Stimulated activated naive CD8-positive, alpha-beta T cell treated with anti-CD3 and anti-CD28 coated beads, Interleukin-15, Interleukin-2, amounts not matched to agents 100 U/mL and 50 U/mL, for 24 hours (primary cell): ENCODE measurements at regions not wholly inside any gene's neighbourhood (a gene's known extent, or its start where the extent isn't known, plus 50 kb on each side); places are given as distances from the start of the nearest gene placed in this dataset.
"Not testable (repeated sequence)": the region's sequence is repeated elsewhere in the genome, so short reads cannot be mapped to it uniquely, and the experiment has no call there.

ENCODE experiments used
- ATAC-seq: fragments of 150-1000 bp; cut with Tn5 transposase; one replicate; pipeline ENCODE4 v1.10.0; 2021
- DNase-seq: peaks from one replicate; pipeline ENCODE4 v3.0.0; 2021

DNA sequence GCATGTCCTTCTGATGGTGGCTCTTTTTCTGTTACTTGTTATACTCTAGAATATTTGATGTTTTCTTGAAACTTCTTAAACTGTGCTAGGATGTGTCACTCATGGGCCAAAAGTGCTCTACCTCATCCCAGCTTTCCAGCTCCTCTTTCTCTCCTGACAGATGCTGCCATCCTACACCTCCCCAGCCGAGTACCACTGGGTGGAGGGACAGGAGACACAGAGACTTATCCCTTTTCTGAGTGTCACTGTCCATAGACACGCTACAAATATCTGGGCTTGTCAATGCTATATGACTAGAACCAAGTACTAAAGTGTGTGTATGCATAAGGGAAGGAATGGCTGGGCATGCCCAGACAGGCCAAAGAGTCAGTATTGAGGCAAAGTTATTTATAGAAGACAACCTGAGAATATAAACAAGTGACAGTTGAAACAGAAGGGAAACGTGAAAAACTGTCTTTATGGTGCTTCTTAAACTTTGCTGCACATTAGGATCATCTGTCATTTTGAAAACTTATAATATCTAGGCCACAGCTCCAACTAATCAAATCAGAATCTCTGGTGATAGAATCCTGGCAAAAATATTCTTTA lies 188.0 kb downstream of the CARTPT start:
- DNase-seq (no peak), ATAC-seq (no peak)

DNA sequence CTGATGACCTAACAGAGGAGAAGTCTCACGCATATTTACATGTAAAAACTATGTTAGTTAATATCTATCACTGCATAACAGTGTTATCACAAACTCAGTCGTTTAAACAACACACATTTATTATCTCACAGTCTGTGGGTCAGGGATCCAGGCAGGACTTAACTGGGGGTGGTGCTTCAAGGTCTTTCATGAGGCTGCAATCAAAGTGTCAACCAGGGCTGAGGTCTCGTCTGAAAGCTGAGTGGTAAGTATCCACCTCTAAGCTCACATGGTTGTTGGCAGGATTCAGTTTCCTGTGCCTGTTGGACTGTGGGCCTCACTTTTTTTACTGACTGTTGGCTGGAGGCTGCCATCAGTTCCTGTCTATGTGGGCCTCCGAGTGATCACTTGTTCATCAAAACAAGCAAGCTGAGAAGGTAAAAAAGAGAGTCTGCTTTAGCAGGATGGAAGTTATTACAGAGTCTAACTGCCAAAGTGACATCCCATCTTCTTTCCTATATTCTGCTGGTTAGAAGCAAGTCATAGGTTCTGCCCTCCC lies 188.6 kb downstream of the CARTPT start:
- no peak for ATAC-seq
- no peak for DNase-seq

DNA sequence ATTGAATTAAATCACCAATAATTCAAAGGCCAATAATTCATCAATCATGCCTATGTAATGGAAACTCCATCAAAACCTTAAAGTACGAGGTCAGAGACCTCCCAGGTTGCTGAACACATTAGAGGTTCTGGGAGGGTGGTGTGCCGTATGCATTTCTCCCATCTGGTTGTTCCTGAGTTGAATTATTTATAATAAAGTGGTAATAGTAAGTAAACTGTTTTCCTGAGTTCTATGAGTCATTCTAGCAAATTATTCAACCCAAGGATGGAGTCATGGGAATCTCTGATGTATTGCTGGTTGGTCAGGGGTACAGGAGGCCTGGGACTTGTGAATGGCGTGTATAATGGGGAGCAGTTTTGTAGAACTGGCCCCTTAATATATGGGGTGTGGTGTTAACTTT lies 191.7 kb downstream of the CARTPT start:
- ATAC-seq (no peak), DNase-seq (no peak)

DNA sequence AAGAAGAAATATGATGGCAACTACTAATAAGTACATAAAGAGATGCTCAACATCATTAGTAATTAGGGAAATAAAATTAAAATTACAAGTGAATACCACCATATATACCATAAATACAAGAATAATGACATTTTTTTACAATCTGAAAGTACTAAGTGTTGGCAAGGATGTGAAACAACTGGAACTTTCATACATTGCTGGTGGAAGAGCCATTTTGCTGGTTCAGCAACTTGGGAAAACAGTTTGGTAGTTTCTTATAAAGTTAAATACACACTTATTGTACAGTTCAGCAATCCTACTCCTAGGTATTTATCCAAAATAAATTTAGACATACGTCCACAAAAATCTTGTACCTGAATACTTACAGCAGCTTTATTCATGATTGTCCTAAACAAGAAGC lies 192.9 kb downstream of the CARTPT start:
- ATAC-seq (no peak), DNase-seq (no peak)

DNA sequence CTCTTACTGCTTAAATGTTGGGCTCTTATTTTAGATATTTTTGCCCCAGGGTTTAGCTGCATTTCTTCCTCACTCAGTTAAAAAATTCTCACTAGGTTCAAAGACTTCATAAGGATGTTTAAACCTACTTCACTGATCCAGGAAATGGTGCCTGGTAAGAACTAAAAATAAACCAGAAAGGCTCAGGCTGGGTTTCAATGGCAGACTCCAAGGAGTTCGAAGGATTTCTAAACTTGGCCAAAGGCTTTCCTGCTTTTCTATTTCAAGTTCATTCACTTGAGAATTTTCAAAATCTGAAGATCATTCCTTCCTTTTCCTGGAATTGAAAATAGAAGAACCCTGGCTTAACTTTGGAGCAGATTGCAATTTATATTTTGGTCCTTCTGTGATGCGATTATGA lies 193.0 kb upstream of the MAP1B start:
- no peak for ATAC-seq

DNA sequence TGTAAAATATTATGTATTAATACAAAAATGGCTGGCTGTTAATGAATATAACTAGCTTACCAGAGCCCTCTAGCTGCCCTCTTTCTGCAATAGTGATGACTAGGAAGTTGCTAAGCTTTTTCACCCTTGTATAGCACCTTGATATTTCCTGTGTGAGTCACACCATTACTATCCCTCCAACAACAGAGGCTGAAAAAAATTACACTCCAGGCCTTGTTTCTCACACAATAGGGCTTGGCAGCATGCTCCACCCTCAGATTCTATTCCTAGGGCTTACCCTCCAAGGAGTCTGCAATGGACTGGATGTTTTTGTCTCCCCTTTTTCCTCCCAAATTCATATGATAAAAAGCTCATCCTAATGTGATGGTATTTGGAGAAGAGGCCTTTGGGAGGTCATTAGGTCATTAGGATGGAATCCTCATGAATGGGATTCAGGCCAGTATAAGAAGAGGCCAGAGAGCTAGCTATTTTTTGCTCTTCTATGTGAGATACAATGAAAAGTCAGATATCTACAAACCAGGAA lies 184.6 kb upstream of the MAP1B start:
- ATAC-seq (no peak), DNase-seq (no peak)

More for the DNA sequence above, 193.0 kb upstream of the MAP1B start:
- DNase-seq, result no peak

DNA sequence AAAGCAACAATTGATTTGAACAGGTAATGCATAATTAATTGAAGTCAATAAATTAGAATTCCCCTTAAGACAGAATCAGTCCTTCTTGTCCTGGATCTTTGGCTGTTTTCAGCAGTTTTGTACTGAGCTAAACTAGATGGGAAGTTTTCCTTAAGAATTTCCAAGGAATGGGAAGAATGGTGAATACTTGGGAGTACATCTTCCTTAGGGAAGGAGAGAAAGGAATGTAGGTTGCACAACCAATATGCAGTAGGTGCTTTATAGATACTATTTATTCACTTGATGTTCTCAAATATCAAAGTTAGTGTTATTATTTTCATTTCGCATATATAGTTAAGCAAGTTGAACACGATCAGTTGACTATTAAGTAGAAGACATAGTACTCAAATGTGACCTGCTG lies 183.5 kb upstream of the MAP1B start:
- ATAC-seq (no peak), DNase-seq (no peak)

DNA sequence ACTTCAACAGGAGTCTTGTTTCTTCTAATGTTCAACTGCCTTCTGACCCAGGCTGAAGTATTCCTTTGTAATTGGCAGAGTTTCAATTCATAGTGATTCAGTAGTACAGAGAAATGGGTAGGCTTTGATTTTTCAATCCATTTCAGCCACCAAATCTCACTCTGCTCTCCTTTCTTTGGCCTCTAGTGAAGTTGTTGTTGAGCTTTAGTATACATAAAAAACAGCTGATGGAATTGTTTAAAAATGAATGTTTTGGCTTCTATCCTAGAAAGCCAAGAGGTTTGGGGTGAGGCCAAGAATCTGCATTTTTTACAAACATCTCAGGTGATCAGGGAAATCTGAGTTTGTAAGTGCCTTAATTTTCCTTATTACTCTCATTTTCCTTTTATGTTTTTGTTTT lies 182.9 kb upstream of the MAP1B start:
- ATAC-seq (no peak), DNase-seq (no peak)

DNA sequence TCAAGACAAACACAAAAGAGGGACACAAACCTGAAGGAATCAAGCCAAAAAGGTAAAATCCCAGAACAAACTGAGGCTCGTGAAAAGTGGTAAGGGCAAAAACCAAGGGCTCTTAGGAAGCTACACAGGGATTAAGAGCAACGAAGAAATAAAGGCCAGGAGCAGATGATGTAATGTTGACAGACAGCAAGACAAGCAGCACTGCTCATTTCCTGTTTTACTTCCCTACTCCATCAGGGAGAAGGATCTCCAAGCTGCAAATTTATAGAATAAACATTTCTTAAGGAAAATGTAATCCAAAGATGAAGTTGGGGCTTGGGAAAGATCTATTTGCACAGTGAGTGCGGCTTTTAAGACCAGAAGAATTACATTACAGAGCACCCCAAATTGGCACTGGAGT lies 182.3 kb upstream of the MAP1B start:
- no peak for DNase-seq
- ATAC-seq, result no peak

DNA sequence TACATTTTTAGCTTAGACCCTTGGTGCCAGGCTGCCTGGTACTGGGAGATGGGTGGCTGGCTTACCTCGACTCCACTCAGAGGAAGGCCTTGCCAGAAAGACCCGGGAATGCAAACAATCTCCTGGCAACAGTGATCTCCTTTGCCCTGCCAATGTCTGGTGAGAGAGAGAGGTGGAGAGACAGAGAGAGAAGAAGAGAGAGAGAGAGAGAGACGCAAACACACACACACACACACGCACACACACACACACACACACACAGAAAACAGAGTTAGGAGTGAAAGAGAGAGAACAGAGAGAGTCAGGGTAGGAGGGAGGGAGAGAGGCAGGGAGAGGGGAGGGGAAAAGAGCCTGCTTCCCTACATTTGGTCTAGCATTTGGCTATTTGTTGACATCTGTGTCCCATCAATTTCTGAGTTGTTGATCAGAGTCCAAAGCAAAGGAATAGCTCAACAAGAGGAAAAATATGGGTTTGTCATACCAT lies 181.6 kb upstream of the MAP1B start:
- ATAC-seq (no peak), DNase-seq (no peak)

DNA sequence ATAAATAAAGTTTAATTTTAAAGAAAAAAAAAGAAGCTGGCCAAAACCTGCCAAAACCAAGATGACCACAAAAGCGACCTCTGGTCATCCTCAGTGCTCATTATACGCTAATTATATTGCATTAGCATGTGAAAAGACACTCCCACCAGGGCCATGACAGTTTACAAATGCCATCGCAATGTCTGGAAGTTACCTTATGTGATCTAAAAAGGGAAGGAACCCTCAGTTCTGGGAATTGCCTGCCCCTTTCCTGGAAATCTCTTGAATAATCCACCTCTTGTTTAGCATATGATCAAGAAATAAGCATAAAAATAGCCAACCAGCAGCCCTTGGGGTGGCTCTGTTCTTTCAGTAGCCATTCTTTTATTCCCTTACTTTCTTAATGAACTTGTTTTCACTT lies 178.3 kb upstream of the MAP1B start:
- DNase-seq, result no peak
- no peak for ATAC-seq

DNA sequence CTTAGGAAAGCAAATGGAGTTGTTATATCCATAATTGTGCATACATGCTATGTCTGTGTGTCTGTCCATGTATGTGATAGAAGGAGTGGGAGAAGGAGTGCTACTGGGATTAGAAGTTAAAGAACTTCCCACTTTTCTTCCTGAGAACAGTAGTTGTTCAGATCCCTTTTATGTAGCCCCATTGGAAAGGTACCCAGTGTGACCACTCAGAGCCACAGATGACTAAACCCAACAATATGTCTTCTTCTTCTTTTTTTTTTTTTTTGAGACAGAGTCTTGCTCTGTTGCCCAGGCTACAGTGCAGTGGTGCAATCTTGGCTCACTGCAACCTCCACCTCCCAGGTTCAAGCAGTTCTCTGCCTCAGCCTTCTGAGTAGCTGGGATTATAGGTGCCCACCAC lies 176.7 kb upstream of the MAP1B start:
- DNase-seq, ATAC-seq: not testable (repeated sequence)

DNA sequence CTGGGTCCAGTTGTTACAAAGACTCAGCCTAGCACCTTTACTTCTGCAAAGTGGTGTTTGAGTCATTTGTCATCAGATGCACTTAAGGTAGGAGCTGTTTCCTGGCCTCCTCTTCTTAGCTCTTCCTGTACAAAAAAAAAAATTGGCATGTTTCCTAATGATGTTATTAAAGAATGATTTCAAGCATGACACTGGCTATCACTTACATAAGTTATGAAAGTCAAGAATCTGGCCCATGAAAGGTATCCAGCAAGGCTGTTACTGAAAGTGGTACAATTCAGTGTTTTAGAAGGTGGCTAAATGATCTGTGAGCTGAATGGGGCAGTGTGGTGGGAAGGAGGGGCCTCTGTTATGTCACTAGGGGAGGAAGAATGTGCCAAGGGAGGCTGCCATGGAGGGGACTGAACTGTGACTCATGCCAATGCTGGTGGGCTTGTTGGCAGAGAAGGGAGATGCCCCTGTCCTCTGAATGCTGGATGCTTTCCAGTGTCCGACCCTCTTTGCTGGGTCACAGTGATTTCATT lies 175.1 kb upstream of the MAP1B start:
- no peak for DNase-seq
- ATAC-seq, result no peak

DNA sequence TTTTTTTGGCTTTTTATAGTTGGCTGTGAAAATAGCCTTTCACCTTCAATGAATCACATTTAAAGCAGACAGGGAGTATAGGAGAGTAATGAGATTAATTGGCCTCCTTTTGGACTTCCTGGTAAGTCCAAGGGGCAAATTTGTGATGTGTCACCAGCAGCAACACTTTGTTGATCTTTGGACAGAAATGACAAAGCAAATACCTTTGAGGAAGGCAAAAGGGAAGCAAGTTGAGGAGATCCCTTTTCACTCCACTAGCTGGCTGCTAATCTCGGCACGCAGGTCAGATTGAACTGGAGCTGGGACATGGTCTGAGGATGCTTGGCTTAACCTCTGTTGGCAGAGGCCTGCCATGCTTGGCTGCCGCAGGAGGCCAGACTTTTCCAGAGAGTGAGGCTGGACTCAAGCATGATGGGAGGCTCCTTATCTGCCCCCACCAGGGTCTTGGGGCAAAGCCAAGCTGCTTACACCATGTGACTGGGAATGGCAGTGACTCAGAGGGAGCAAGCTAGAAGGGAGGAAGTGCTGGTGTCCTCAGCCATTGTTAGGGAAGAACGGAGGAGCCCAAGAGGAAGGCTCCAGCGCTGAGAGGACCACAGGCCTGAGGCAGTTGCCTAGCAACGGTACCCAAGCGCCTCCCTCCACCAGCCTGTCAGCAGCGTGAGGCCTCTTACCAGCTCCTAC lies 174.5 kb upstream of the MAP1B start:
- no peak for DNase-seq
- no peak for ATAC-seq

DNA sequence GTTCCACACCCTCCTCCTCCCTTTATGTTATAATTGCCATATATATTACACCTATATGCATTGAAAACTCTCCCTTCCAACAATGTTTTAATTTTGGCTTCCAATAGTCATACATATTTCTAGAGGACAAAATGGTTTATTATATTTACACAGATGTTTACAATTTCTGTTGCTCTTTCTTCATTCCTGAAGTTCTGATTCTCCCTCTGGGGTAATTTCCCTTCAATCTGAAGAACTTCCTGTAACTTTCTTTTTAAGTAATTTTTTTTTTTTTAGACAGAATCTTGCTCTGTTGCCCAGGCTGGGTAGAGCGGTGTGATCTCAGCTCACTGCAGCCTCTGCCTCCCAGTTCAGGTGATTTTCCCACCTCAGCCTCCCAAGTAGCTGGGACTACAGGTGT lies 173.0 kb upstream of the MAP1B start:
- DNase-seq (no peak), ATAC-seq (no peak)

DNA sequence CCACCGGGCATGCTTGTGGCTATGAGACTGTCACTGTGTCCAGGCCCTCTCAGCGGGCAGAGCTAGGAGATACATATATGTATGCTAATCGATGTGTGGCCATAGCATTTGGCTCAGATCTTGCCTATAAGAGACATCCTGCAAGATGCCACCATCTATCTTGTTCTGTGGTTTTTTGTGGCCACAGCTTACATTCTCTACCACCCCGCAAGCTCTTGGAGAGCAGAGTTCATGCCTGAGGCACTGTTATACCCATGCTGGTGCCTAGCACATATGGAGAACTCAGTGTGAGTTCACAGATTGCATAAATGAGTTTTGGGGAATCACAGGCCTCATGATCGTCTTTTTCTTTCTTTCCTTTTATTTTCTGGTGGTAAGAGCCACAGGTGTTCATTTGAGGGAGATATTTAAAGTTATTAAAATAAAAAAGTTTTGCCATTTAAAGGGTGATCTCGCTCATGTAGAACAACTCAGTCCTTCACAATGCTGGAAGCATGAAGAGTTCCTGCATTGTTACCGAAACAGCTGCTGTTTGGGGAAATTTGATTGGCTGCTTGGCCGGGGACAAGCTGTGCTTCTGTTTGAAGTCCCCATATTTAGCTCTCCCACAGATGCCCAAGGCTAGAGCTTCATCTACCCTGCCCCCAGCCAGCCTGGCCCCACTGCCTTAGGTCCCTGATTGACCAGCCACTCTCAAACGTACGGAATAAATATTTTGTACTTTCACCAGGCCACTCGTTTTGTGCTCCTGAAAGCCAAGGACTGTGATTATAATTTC lies 169.2 kb upstream of the MAP1B start:
- no peak for DNase-seq
- ATAC-seq, result no peak

DNA sequence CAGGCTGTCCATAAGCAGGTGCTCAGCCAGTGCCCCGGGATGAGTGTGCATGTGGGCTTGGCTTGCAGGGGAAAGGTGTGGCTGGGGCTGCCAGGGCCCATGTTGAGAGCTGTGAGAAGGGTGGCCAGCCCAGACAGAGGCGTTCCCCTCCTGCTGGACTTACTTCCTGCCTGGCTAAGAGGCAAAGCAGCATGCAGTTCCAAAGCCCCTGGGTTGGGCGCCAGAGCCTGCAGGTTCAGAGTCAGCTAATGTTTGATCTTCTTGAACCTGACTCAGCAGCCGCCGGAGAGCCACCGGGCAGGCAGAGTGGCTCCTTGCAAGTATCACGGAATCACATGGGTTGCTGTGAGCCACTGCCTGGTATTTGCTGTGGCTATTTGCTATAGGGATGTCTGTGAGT lies 168.4 kb upstream of the MAP1B start:
- DNase-seq, result no peak
- no peak for ATAC-seq

DNA sequence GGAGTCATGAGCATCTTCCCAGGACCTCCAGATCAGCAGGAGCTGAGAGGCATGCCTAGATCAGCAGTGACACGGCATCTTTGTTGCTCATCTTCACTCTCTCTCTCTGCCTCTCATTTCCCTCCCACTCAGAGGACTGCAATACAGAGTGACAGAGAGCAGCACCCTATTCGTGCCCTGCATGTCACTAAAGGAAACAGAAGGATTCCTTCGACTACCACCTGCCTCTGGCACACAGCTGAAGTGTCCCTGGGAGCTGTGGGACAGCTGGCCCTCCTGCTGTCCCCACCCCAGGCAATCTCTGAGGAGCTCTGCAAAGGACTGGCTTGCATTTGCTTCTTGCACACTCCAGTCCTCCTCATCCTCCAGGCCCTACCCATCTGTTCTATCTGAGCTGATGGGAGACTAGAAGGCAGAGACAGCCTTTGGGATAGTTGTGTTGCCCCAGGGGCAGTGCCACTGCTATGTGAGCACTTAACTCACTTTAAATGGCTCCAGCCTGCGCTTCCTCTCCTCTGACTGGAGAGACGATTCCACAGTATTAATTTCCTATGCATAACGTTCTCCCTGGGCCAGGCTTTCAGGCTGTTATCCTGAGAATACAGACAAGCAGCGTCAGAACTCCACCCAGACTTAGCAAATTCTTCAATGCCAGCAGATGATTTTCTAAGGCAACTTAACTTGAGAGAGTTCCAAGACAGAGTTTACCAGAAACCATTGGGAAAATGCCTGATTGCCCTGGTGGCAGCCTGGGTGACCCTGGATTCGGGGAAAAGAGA lies 167.6 kb upstream of the MAP1B start:
- no peak for ATAC-seq
- no peak for DNase-seq

DNA sequence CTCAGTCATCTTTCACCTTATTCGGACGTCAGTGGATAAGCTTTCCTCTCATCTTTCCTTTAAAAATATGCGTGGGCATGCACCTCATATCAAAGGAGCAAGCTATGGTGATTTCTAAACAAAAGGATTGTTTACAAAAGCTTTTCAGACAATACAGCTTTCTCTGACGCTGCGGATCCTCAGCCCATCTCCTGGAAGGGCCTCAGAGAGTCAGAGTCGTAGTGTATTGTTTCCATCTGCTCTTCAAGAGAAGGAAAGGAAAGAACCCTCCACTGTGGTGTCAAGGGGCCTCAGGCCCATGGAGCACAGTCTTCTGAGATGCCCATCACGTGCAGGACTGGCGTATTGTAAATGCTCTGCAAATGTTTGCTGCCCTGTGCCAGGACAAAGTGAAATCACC lies 163.4 kb upstream of the MAP1B start:
- ATAC-seq (no peak), DNase-seq (no peak)

DNA sequence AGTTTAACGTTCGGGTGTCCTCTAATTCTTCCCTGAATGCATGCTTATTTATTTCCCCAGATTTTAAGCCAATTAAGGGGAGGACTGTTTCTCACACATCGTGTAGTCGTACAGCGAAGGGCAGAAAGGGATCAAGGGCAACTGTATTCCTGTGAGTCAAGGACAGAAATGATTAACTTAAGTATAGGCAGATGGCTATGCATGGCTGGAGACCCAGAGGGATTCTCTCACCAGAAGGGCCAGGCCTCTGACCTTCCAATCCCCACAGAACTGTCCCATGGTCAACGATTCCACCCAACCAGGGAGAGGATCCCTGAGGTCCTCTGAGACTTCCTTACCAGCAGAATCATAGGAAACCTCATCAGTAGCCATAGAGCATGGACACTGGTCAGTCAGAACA lies 161.8 kb upstream of the MAP1B start:
- DNase-seq (no peak), ATAC-seq (no peak)

DNA sequence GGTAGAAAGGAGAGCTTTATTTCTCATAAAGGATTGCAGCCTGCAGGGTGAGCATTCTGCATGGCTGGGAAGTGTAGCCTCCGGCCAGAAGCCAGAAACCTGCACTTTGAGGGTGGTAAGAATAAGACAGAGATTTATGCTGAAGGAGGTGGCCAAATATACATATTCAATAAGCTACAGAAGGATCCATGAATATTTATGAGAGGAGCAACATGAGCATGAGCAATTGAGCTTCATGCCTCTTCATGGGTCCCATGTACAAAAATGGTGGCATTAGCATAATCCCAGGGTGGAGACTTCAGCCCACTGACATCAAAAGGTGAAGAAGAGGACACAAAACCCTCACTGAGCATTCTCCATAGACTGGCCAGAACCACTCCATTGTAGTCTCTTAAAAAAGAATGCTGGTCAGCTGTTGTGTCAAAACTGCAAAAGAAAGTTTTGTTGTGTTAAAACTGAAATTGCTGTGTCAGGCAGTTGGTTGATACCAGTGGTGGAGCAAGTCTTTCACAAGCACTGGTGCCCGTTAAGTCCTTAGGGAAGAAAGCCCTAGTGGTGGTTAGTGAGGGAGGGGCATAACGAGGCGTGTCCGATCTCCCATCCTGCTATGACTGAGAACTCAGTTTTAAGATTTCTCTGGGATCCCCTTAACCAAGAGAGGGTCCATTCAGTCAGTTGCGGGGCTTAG lies 160.8 kb upstream of the MAP1B start:
- no peak for DNase-seq
- no peak for ATAC-seq
